AG08396 (cell line): ENCODE measurements at regions not wholly inside any gene's neighbourhood (a gene's known extent, or its start where the extent isn't known, plus 50 kb on each side); places are given as distances from the start of the nearest gene placed in this dataset.
A peak's percentile ranks its signal among the peaks of the same experiment; 100 is the strongest.
"Not testable (repeated sequence)": the region's sequence is repeated elsewhere in the genome, so short reads cannot be mapped to it uniquely, and the experiment has no call there.

ENCODE experiments used
- DNase-seq: peaks from one replicate; pipeline ENCODE4 v3.0.0; 2012; ENCODE audit warnings: low spot score, mixed read lengths

- no peak for DNase-seq
These were observed 59.7 kb downstream of the GPX5 start for GRCh38 chr6:28585335-28585734.

- no peak for DNase-seq
These were observed 60.6 kb downstream of the GPX5 start for GRCh38 chr6:28586324-28586723.

GRCh38 chr6:28586962-28587745, 61.5 kb downstream of the GPX5 start:
- no peak for DNase-seq

GRCh38 chr6:28587746-28588075, 62.0 kb downstream of the GPX5 start:
- no peak for DNase-seq

- no peak for DNase-seq
These were observed 63.0 kb downstream of the GPX5 start for GRCh38 chr6:28588666-28589065.

GRCh38 chr6:28589234-28589956, 63.7 kb downstream of the GPX5 start:
- DNase-seq: peak; percentile 51

- DNase-seq: no peak
These were observed 64.3 kb downstream of the GPX5 start for GRCh38 chr6:28589957-28590349.

- DNase-seq: peak; percentile 35
These were observed 71.6 kb downstream of the GPX5 start for GRCh38 chr6:28597217-28597835.

GRCh38 chr6:28597924-28598722, 72.4 kb downstream of the GPX5 start:
- DNase-seq: no peak

GRCh38 chr6:28598757-28599686, 73.3 kb downstream of the GPX5 start:
- DNase-seq: no peak

- DNase-seq: no peak
These were observed 74.6 kb downstream of the GPX5 start for GRCh38 chr6:28600245-28600644.

GRCh38 chr6:28603891-28604290, 78.2 kb downstream of the GPX5 start:
- no peak for DNase-seq

- DNase-seq: peak; percentile 81
These were observed 81.0 kb downstream of the GPX5 start for GRCh38 chr6:28606424-28607391.

- DNase-seq: no peak
These were observed 82.3 kb downstream of the GPX5 start for GRCh38 chr6:28607990-28608389.

- DNase-seq: no peak
These were observed 84.0 kb downstream of the GPX5 start for GRCh38 chr6:28609672-28610071.

- no peak for DNase-seq
These were observed 89.9 kb downstream of the GPX5 start for GRCh38 chr6:28615616-28615954.

GRCh38 chr6:28615955-28616747, 90.5 kb downstream of the GPX5 start:
- DNase-seq: no peak

GRCh38 chr6:28618898-28619555, 93.3 kb downstream of the GPX5 start:
- no peak for DNase-seq

GRCh38 chr6:28621268-28621667, 95.6 kb downstream of the GPX5 start:
- not testable (repeated sequence) for DNase-seq
